ENCODE measurements at regions not wholly inside any gene's neighbourhood (a gene's known extent, or its start where the extent isn't known, plus 50 kb on each side); places are given as distances from the start of the nearest gene placed in this dataset.

GRCh38 chrX:111597967-111598366, 83.0 kb upstream of the ALG13 start:
- no CpG with 5 or more reads among the region's 2 CpGs for WGBS (ENCODE audit: extremely low coverage, insufficient read length, low lambda C conversion rate)
- no peak overlapping the region for H3K4me3 Mint-ChIP-seq
- no peak overlapping the region for H2BK12ac ChIP-seq (ENCODE audit: insufficient read length, low read depth, low read length)
- no peaks in the 10 kb centered on the region for H3K23me2 ChIP-seq (ENCODE audit: insufficient read length, low read depth, low read length, poor library complexity, severe bottlenecking)
- no peak overlapping the region for H2BK20ac ChIP-seq (ENCODE audit: low read depth, low read length, poor library complexity, severe bottlenecking)
- no peaks in the 10 kb centered on the region for H3K9me3 ChIP-seq (ENCODE audit: control insufficient read depth, low read depth, low read length)
- no peaks in the 10 kb centered on the region for H3K79me2 ChIP-seq (ENCODE audit: insufficient read depth, low read length)
- H3K4ac ChIP-seq (ENCODE audit: low read depth, low read length): no peak overlapping the region
- no peak overlapping the region for H3K9ac ChIP-seq (ENCODE audit: extremely low read depth, insufficient read length, low read length)
- H4K5ac ChIP-seq (ENCODE audit: insufficient read length, low read depth, low read length): no peak overlapping the region
- no peak overlapping the region for H3K4me2 ChIP-seq (ENCODE audit: insufficient read depth, insufficient read length, low read length)
- no peak overlapping the region for H3K14ac ChIP-seq (ENCODE audit: insufficient read depth, low read length)
- no peak overlapping the region for H3T11ph ChIP-seq (ENCODE audit: low read length)
- H2BK5ac ChIP-seq (ENCODE audit: insufficient read length, low read length): no peak overlapping the region
- no peak overlapping the region for H2AK5ac ChIP-seq (ENCODE audit: insufficient read length, low read length)
- H3K4me1 ChIP-seq (ENCODE audit: insufficient read depth, low read length): no peaks in the 10 kb centered on the region; the same call in 1 of the 2 replicates
- no peak overlapping the region for H3K27ac ChIP-seq (ENCODE audit: insufficient read length, low read depth, low read length)
- TF ChIP-seq CTCF (conservative IDR thresholded peaks at IDR 0.05): no peak
- H3K9me3 Mint-ChIP-seq: peaks cover 3 to 6% of the 10 kb centered on the region in 2 experiments; a peak in 3 of 5 replicates
- no peak for DNase-seq
- H3K23ac ChIP-seq (ENCODE audit: insufficient read length, low read depth, low read length): no peak overlapping the region
- H3K18ac ChIP-seq (ENCODE audit: insufficient read length, low read depth, low read length): no peak overlapping the region
- H4K20me1 ChIP-seq (ENCODE audit: control insufficient read depth, insufficient read depth, insufficient read length): no peaks in the 10 kb centered on the region
- peaks cover 2 to 4% of the 10 kb centered on the region in 2 experiments for H3K4me1 Mint-ChIP-seq
- H3K36me3 Mint-ChIP-seq (ENCODE audit: insufficient read depth in 1 of 3, low read depth in 3 of 3): peaks cover 0 to 24% (median 5%) of the 10 kb centered on the region in 3 experiments; a peak in 3 of 7 replicates
- no peak overlapping the region for H4K8ac ChIP-seq (replicated peaks; ENCODE audit: insufficient read length, low read depth, low read length)
- H4K91ac ChIP-seq (ENCODE audit: insufficient read length, low read depth, low read length): no peak overlapping the region
- H3K79me1 ChIP-seq (ENCODE audit: insufficient read depth, low read depth, low read length, poor library complexity, severe bottlenecking): no peaks in the 10 kb centered on the region
- no peak overlapping the region for H3K56ac ChIP-seq (ENCODE audit: insufficient read length, low read depth, low read length)
- no peaks in the 10 kb centered on the region for H3K27me3 Mint-ChIP-seq (ENCODE audit: low read depth)
- no peaks in the 10 kb centered on the region for H3K27me3 ChIP-seq (ENCODE audit: insufficient read depth, low read length)
- H2AFZ ChIP-seq (ENCODE audit: low read length): no peak overlapping the region
- H2BK15ac ChIP-seq (ENCODE audit: low read depth, low read length): no peak overlapping the region
- H2BK120ac ChIP-seq (ENCODE audit: low read depth, low read length, poor library complexity, severe bottlenecking): no peak overlapping the region
- H3K27ac Mint-ChIP-seq: no peak overlapping the region
